MCF 10A (cell line): ENCODE measurements at regions not wholly inside any gene's neighbourhood (a gene's known extent, or its start where the extent isn't known, plus 50 kb on each side); places are given as distances from the start of the nearest gene placed in this dataset.
A peak's percentile ranks its signal among the peaks of the same experiment; 100 is the strongest.

Source experiments
- BruUV-seq: library from RNA; stranded (reverse); fragments of 400-500 nt; replicated peaks from 2 replicates; lab custom pipeline; 2021; lab: Mats Ljungman, UMichigan
- CTCF ChIA-PET: fragments of 300-600 bp; sonication (Branson Sonifier 250); formaldehyde crosslinking; extraction: SDS; loops from one replicate; lab custom pipeline; 2021; ENCODE audit warnings: antibody characterized with exemption, inconsistent platforms; lab: Yijun Ruan, JAX
- POLR2A ChIA-PET: fragments of 300-600, 350-650 bp; sonication (Branson Sonifier 250); formaldehyde crosslinking; extraction: SDS; loops from one replicate; lab custom pipeline; 2020; ENCODE audit warnings: antibody characterized with exemption, inconsistent platforms; lab: Yijun Ruan, JAX
- DNase-seq: peaks from one replicate; pipeline ENCODE4 v3.0.0-alpha.2; 2018; ENCODE audit not compliant: unreplicated experiment
- H3K27ac Mint-ChIP-seq: one replicate; pipeline ENCODE4 v1.8.0; 2022; ENCODE audit warnings: mild to moderate bottlenecking, low read depth, mixed read lengths; ENCODE audit not compliant: unreplicated experiment
- H3K27me3 Mint-ChIP-seq: one replicate; pipeline ENCODE4 v1.8.0; 2022; ENCODE audit warnings: mixed read lengths; ENCODE audit not compliant: insufficient read depth, unreplicated experiment
- H3K36me3 Mint-ChIP-seq: one replicate; pipeline ENCODE4 v1.8.0; 2022; ENCODE audit warnings: mild to moderate bottlenecking, moderate library complexity, mixed read lengths; ENCODE audit not compliant: insufficient read depth, unreplicated experiment
- H3K4me1 Mint-ChIP-seq: one replicate; pipeline ENCODE4 v1.8.0; 2022; ENCODE audit warnings: mixed read lengths; ENCODE audit not compliant: insufficient read depth, unreplicated experiment
- H3K4me3 Mint-ChIP-seq: one replicate; pipeline ENCODE4 v1.8.0; 2022; ENCODE audit warnings: mild to moderate bottlenecking, moderate library complexity, mixed read lengths; ENCODE audit not compliant: unreplicated experiment
- H3K9me3 Mint-ChIP-seq: one replicate; pipeline ENCODE4 v1.8.0; 2022; ENCODE audit warnings: mixed read lengths; ENCODE audit not compliant: unreplicated experiment
- CTCF ChIP-seq: fragments of 200-600 bp; IDR thresholded peaks from one replicate; pipeline ENCODE4 v1.8.0; 2022; ENCODE audit warnings: antibody characterized with exemption, mild to moderate bottlenecking; ENCODE audit not compliant: unreplicated experiment
- intact Hi-C: fragments of 100-400 bp; cut with micrococcal nuclease; formaldehyde crosslinking; loops from 2 replicates; pipeline ENCODE4 v1.14.1; 2022

GRCh38 chr10:3692387-3692999 is 92.5 kb downstream of the KLF6 start:
- intact Hi-C loops = no loop called here
- no peak for TF ChIP-seq CTCF
- DNase-seq = no peak
- peaks cover 6% of the 10 kb centered on the region for H3K4me1 Mint-ChIP-seq
- H3K27ac Mint-ChIP-seq = no peak overlapping the region
- no peaks in the 10 kb centered on the region for H3K9me3 Mint-ChIP-seq
- ChIA-PET CTCF (interaction anchor here (0.8 kb wide), 1 partner anchor 289 kb away, joined by 3 read pairs; no protein-coding TSS in a partner anchor), POLR2A (interaction anchor here (0.6 kb wide), 1 partner anchor 367 kb away, joined by 3 read pairs; no protein-coding TSS in a partner anchor)
- BruUV-seq = no TSS peak
- H3K36me3 Mint-ChIP-seq = no peaks in the 10 kb centered on the region
- no peak overlapping the region for H3K4me3 Mint-ChIP-seq
- H3K27me3 Mint-ChIP-seq = no peaks in the 10 kb centered on the region

- H3K36me3 Mint-ChIP-seq = no peaks in the 10 kb centered on the region
- CTCF ChIA-PET = no interaction called here
- POLR2A ChIA-PET = interaction anchor here (0.6 kb wide), 1 partner anchor 64 kb away, joined by 3 read pairs; no protein-coding TSS in a partner anchor
Observed at GRCh38 chr10:3691482-3691881, 93.5 kb downstream of the KLF6 start.

GRCh38 chr10:3689871-3690510 is 95.0 kb downstream of the KLF6 start:
- DNase-seq = peak; percentile 11
- TF ChIP-seq CTCF = no peak
- no peaks in the 10 kb centered on the region for H3K27me3 Mint-ChIP-seq
- H3K27ac Mint-ChIP-seq = no peak overlapping the region
- no TSS peak for BruUV-seq
- H3K4me1 Mint-ChIP-seq = peaks cover 6% of the 10 kb centered on the region
- H3K4me3 Mint-ChIP-seq = no peak overlapping the region
- ChIA-PET CTCF (interaction anchor here (0.5 kb wide), 1 partner anchor 762 kb away, joined by 4 read pairs; no protein-coding TSS in a partner anchor), POLR2A (interaction anchor here (0.9 kb wide), 1 partner anchor 10 kb away, joined by 3 read pairs; no protein-coding TSS in a partner anchor)
- intact Hi-C loops = no loop called here
- no peaks in the 10 kb centered on the region for H3K36me3 Mint-ChIP-seq
- H3K9me3 Mint-ChIP-seq = no peaks in the 10 kb centered on the region

More at GRCh38 chr10:3691482-3691881, 93.5 kb downstream of the KLF6 start:
- Mint-ChIP-seq H3K4me1 (peaks cover 6% of the 10 kb centered on the region), H3K4me3 (no peak overlapping the region), H3K9me3 (no peaks in the 10 kb centered on the region), H3K27ac (no peak overlapping the region), H3K27me3 (no peaks in the 10 kb centered on the region)
- intact Hi-C loops = no loop called here
- TF ChIP-seq CTCF = no peak
- no TSS peak for BruUV-seq
- no peak for DNase-seq

- no peaks in the 10 kb centered on the region for H3K36me3 Mint-ChIP-seq
- peaks cover 6% of the 10 kb centered on the region for H3K4me1 Mint-ChIP-seq
- no peaks in the 10 kb centered on the region for H3K27me3 Mint-ChIP-seq
- no peak for TF ChIP-seq CTCF
- H3K4me3 Mint-ChIP-seq = no peak overlapping the region
- ChIA-PET POLR2A (no interaction called here), CTCF (no interaction called here)
- no peak for DNase-seq
- no TSS peak for BruUV-seq
- intact Hi-C loops = no loop called here
- H3K9me3 Mint-ChIP-seq = no peaks in the 10 kb centered on the region
- no peak overlapping the region for H3K27ac Mint-ChIP-seq
Observed at GRCh38 chr10:3687510-3688081, 97.4 kb downstream of the KLF6 start.
